LoVo (cell line): ENCODE measurements at regions not wholly inside any gene's neighbourhood (a gene's known extent, or its start where the extent isn't known, plus 50 kb on each side); places are given as distances from the start of the nearest gene placed in this dataset.

Experiments used
- DNase-seq: peaks from one replicate; pipeline ENCODE4 v3.0.0-alpha.2; 2016; ENCODE audit warnings: low spot score

DNA sequence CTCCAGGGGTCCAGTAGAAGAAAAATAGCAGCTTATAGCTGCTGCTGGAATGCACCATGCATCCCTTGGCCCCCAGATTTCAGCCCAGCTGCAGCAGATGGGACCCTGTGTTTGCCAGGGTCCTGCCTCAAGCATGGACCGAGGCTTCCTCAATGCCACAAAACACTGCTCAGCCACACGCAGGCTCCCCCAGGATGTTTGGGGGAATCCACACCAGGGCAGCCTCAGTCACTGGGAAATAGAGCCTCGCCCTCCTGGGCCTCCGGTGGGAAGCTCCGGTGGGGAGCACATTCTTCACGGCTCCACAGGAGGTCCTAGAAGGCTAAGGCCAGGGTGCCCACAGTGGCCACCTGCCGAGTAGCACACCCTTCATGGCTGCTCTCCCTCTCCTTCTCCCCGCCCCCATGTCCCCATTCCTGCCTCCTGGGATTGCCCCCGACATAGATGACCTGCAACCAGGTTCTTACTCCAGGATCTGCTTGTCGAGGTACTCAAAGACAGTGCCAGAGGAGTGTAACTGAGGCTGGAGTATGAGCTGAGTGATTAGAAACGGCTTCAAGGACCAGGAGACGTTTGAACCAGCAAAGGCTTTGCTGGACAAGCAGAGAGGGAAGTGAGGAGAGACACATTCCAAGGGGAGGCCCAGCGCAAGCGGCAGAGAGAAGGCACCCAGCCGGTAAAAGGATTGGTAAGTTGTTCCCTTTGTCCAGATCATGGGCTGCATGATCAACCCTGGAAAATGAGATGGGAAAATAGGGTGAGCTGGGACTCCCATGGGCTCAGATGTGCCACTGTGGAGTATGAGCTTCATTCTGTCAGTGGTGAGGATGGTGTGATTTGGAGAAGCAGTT, 110.7 kb upstream of the UQCRFS1 start:
- DNase-seq, result no peak

DNA sequence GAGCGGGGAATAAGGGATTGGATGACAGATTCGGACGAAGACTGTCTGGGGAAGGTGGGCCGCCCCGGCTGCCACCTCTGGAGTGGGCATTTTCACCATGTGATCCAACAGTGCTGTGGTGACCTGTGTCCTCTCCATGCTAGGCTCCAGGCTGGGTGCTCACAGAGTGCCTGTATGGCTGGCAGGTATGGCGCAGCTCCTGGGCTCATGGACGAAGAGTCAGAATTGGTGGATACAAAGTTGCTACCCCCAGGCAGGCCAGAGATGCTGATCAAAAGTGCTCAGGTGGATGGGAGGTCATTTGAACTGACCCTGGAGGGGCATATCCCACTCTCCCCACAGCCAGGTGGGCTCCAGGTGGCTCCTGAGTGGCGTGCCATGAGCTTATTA, 111.3 kb upstream of the UQCRFS1 start:
- no peak for DNase-seq

DNA sequence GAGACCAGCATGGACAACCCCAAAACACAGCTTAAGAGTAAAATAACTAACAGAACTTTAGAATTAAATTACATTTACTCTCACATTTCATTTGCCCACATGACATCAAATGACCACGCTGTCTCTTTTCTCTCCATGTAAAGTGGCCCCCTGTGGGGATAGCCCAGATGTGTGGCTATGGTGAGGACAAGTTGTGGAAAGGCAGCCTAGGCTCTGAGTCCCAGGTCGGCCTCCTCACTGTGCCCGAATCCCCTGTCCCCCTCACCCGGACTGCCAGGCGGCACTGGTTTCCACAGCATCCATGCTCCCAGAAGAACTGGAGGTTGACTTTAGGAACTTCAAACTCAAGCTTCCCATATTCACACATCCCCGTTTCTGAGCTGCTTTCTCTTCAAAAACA, 111.8 kb upstream of the UQCRFS1 start:
- DNase-seq, result no peak

DNA sequence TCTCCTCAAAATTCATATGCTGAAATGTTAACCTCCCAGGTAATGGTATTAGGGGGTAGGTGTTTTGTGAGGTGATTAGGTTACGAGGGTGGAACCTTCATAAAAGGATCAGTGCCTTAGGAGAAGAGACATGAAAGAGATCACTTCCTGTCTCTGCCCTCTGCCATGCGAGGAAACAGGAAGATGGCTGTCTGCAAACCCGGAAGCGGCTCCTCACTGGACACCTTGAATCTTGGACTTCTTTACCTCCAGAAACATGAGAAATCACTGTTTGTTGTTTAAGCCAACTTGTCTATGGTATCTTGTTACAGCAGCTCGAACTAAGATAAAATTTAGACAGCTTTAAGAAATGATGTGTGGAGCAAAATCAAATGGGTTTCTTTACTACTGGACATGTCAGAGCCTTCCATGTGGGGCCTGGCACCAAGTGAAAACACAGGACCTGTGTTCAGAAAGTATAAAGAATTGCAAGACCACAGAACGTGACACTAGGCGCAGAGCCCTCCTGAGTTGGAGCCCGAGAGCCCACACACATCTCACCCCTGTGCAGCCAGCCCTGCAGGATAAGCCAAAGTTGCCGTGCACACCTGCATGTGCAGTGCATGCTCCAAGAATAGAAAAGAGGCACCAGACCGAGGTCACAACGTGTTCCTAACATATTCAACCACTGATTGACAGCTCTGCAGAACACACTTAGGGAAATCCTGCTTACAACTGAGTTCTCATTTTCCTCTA, 112.5 kb upstream of the UQCRFS1 start:
- no peak for DNase-seq

DNA sequence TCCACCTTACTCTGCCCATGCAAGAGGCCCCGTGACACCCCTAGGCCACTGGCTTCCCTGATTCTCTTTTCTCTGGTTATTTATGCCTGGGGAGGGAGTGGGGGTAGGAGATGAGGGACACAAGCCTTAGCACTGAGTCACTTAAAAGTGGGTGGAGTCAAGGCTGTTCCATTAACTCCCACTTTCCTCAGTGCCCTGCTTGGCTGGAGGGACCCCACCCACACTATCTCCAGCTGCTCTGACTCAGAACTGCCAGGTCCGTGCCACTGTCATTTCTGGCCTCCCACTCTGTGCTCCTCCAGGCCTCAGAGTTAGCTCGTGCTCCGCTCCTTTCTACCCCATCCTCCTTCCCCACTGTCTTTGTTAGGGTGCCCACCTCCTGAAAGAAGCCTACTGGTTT, 113.4 kb upstream of the UQCRFS1 start:
- DNase-seq, result no peak

DNA sequence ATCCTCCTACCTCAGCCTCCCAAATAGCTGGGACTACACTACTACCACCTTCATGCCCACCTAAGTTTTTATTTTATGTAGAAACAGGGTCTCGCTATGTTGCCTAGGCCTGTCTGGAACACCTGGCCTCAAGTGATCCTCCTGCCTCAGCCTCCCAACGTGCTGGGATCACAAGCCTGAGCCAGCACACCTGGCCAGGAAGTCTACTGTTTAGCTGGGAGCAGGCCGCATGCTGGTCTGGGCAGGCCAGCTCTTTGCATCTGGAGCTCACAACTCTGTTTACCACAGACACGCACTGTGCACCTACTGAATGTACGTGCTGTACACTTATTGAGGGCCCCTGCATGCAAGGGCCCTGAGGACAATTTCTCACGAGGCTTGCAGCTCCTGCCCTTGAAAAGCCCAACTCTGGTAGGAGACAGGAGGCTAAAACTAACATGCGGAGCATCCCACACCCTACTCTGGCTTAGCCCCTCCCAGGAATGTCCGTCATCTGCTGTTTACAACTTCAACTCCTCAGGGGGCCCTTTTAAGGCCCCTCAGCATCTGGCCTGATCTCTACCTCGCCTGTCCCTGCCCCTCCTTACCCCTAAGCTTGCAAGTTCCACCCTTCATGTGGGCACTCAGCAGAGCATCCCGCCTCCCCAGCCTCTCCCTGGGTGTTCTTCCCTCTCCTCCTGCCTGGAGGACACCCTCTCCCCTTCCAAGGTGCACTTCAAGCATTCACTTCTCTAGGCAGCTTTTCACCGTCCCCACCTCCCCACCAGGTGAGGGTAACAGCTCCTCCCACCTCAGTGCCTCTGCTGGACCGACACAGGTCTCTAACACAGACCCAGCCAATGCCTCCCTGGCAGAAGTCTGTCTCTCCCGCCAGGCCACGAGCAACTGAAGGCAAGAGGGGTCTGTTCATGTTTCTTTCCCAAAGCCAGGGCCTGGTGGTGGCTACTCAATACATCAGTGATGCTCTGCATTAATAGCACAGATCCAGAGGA, 114.2 kb upstream of the UQCRFS1 start:
- no peak for DNase-seq

DNA sequence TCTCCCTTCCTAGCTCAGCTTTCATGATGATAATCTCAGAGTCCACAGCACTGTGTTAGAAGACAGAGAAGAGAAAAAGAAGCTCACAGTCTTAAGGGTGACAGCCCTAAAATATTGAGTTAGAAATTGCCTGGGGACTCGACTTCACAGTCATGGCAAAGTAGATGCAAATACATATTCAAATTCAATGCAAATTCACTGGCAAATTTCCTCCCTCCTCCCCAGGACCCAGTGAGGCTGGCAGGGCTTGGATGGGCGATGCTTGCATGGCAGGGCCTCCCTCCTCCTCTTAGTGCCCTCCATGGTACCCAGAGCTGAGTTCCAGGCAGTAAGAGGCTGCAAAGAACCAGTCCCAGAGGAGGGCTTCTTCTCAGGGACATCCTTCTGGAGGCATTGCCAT, 115.6 kb upstream of the UQCRFS1 start:
- DNase-seq, result no peak

DNA sequence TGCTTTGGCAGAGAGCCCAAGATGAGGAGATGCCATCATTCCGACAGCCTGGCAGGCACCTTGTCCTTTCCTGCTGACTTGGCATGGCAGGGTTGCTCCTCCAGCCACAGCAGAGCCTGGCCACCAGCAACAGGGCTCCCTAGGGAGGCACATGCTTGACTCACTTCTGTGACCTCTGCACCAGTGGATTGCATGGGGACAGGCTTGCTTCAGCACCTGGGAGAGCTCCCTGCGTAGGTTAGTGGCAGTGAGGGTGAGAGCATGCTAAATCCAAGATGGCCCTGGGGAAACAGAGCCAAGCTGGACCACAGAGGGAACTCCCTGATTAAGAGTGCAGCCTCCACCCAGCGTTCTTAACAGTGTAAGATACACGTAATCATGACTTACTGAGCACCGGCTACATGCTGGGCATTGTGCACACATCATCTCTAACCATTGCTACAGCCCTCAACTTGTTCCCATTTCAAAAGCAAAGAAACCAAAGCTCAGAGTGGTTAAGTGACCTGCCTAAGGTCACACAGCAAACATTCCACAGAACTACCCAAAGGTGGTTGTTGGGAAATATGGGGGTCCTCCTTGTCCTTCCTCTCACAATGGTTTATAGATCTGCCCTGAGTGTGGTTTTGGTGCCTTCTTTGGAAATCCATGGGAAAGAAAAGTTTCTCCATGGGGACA, 116.6 kb upstream of the UQCRFS1 start:
- no peak for DNase-seq

DNA sequence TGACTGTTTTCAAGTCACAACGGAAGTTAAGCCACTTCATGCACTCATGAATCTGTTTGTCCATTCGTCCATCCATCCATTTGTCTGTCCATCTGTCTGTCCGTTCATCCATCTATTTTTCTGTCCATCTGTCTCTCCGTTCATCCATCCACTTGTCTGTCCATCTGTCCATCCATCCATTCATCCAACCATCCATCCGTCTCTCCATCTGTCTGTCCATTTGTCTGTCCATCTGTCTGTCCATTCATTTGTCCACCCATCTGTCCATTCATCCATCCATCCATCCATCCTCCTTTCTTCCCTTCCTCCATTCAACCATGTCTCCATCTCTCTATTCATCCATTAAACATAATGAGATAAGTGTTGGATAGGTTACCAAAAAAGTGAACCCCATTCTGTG, 123.5 kb upstream of the UQCRFS1 start:
- no peak for DNase-seq

DNA sequence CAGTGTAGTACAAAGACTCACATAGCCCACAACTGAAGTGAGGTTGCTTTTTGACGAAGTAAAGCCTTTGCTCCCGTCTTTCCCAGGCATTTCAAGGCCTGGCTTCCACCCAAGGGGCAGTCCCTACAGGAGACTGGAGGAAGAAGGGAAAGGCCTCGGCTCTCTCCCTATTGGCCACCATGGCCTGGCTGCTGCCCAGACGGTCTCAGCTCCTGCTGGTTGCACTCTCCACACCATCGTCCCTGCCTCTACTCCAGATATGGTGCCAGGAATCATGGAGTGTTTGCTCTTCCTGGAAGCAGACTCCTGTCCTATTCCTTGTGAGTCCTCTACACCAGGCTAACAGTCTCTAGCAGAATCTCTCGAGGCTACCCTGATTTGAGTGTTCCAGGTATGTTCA, 124.1 kb upstream of the UQCRFS1 start:
- DNase-seq, result no peak

DNA sequence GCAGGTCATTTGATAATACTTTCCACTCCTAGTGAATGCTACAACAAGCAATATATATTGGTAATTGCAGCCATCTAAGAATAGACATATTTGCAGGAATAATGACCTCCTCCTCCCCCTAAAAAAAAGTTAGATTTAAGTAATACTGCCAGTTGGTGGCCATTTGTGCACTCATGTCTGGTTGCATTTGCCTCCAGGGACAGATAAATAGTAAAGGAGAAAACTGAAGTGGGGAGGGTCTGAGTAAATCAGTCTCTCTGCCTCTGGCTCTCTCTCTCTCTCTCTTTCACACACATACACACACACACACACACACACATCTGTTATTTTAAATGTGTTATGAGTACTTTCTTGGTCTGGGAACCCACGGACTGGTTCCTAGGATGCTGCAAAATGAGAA, 125.5 kb upstream of the UQCRFS1 start:
- DNase-seq, result no peak

DNA sequence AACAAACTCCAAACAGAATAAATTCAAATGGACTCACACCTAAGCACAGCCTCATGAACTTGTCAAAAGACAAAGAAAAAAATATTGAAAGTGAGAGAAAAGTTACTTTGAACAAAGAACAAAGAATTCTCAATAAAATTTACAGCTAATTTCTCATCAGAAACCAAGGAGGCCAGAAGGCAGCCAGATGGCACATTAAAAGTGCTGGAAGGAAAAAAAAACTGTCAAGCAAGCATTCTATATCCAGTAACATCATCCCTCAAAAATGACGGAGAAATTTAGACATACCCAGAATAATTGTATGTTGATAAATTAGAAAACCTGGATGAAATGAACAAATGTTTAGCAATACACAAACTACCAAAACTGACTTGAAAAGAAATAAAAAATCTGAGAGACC, 129.8 kb upstream of the UQCRFS1 start:
- no peak for DNase-seq

DNA sequence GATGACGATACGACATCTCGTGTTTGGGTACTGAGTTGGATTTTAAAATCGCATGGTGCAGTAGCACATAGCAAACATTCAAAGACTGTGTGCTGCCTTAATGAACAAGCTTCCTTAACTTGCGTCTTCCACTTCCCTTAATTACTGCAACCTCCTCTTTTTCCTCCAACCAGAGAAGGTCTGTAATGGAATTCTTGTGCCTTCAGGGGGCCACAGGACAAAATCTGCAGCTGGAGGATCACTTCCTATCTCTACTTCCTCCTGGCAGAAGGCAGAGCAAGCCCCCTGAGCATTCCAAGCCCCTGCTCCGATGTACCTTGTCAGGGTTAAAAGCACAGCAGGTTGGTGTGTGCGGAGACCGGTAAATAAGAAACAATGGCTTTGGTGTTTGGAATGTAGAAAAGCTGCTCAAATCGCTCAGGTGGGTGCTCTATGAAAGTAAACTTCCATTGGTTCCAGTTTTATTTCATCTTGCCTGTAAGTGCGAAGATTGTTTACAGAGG, 151.3 kb upstream of the UQCRFS1 start:
- no peak for DNase-seq

DNA sequence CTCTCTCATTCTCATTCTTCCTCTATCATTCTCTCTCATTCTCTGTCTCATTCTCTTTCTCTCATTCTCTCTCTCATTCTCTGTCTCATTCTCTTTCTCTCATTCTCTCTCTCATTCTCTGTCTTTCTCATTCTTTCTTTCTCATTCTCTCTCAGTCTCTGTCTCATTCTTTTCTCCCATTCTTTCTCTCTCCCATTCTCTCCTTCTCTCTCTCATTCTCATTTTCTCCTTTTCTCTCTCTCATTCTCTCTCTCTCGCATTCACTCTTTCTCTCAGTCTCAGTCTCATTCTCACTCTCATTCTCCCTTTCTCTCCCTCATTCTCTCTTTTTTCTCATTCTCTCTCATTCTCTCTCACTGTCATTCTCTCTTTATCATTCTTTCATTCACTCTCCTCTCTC, 152.0 kb upstream of the UQCRFS1 start:
- no peak for DNase-seq

DNA sequence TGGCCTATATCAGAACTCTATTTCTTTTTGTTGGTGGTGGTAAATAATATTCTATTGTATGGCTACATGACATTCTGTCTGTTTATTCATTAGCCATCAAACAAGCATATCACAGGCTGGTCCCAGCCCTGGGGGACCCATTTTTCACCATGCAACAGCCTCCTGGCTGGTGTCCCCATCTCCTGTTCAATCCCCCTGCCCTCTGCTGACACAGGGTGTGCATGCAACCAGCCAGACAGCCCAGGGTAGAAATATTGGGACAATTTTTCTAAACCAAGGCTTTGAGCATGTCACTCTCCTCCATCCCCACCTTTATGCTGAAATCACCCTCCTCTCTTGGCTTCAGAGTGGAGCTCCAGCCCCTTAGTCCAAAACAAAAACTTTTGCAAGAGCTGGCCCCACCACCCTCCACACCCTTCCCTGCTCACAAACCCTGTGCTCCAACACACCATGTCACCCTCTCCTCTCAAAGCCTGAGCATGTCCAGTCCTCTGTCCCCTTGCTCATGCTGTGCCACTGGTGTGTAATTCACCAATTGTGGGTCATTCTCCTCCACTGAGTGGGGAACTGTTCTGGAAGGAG, 153.0 kb upstream of the UQCRFS1 start:
- no peak for DNase-seq

DNA sequence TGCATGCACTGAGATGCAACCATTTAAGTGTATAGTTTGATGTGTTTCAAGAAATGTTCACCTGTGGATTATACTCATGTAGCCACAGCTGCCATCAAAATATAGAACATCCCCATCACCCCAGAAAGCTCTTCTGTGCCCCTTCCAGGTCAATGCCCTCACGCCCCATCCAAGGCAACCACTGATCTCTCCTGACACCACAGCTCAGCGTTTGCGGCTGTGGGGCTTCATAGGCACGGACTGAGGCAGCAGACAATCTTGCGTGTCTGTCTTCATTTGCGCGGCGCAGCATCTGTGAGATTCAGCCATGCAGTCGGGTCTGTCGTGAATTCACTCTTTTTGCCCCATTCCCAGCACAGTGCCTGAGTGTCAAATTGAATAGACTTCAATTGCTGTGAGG, 153.8 kb upstream of the UQCRFS1 start:
- no peak for DNase-seq

DNA sequence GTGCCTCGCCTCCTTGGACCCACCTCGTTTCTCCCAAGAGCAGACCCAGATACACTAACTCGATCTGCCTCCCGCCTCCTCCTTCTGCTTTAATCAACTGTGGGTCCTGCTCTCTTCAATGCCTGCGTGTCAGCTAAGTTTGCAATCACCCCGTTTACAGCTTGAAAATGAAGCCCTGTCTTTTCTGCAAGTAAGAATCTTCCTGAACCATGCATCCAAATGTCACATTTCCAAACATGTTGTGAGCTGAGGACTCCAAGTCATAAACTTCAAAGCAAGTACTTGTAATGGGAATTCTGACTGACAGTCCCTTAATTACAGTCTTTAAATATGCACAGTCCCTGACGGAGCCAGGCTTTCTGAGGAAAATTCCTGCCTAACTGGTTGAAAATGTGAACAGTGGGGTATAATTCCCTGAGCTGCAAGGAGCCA, 154.9 kb upstream of the UQCRFS1 start:
- no peak for DNase-seq

DNA sequence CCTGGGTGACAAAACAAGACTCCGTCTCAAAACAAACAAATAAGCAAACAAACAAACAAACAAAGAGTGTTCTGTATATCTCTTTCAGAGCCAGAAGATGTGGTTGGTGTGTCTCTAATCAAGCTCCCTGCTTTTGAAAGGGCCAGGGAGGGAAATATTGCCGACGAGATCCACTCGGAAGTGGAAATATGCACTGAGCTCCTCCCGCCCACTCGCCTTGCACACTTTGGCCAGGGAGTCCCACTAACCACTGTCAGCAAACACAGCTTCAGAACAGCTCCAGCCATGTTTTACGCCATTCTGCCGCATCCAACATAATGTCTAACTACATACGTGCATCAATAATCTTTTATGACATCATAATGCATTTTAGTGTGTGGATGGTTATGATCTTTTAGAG, 155.5 kb upstream of the VSTM2B start:
- DNase-seq, result no peak

DNA sequence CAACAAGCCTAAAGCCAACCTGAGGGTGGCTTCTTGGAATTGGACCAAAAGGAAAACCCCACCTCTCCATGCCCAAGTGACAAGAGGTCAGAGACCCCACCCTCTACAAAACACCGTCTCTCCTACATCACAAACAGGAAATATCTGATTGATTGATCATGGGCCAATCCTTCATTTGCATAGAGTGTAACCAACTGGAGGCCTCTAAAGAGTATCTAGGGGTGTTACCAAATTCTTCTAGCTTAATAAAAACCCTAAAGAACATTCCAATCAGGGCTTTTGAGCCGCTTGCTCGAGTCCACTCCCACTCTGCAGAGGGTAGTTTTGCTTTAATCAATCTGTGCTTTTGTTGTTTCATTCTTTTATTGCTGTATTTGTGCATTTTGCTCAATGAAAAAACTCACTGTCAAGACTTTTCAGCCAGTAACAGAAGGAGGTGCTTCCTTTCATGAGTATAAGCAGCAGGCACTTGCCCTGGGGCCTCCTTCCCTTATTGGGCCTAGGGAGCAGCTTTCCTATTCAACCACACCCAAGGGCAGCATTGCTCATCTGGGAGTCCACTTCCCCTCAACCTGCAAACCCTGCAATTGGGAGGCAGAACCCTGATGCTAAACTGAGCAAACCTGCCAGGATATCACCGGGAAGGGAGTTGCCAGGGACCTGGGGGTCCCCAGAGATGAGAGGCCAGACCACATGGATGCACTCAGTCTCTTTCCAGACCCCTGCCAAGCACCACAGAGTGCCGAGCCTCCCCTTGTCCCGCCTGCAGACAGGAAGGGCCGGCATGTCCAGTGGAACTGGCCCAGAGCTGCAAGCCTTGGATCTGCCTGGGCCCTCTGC, 154.3 kb upstream of the VSTM2B start:
- DNase-seq, result no peak

DNA sequence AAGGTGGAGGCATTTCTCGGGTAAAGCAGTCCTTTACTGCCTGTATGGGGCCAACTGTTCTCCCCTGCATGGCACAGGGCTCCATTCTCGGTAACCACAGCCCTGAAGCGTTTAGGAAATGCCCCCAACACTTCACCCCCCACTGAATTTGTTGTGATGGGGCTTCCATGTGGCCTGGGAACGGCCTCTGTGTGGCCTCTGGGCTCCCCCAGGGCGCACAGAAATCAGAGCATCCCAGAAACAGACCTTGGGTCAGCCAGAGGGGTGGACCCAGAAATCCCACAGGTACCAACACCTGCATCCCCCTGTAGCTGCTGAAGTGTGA, 153.7 kb upstream of the VSTM2B start:
- no peak for DNase-seq

DNA sequence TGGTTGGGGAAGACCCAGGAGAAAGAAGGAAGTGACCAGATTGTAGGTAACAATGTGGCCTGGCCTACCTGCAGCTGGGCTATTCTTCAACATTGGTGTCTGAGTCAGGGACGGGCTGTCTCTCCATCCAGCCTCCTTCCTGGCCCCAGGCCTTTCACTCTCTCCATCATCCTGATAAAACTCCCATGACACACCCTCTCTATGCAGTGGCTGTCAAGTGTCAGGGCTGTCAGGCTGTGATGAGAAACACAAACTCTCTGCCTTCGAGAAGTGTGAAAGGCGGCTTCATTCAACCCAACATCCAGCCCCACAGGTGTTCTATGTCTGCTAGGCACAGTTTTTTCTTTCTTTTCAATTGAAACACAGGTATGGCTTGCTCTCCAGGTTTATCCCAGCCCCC, 153.3 kb upstream of the VSTM2B start:
- no peak for DNase-seq
